Inflammatory macrophage treated with lipopolysaccharide for 1 hour (primary cell): ENCODE measurements at regions not wholly inside any gene's neighbourhood (a gene's known extent, or its start where the extent isn't known, plus 50 kb on each side); places are given as distances from the start of the nearest gene placed in this dataset.

Source experiments
- DNase-seq, 2 donors: peaks; one replicate each; pipeline ENCODE4 v3.0.0-alpha.2; 2020 to 2022

- DNase-seq, result no peak
These were observed 88.5 kb upstream of the HIVEP1 start for GRCh38 chr6:11923621-11924020.

GRCh38 chr6:11922901-11923300 lies 89.2 kb upstream of the HIVEP1 start:
- DNase-seq, result no peak

- no peak for DNase-seq
These were observed 90.4 kb upstream of the HIVEP1 start for GRCh38 chr6:11921751-11922150.

GRCh38 chr6:11921017-11921438 lies 91.1 kb upstream of the HIVEP1 start:
- no peak for DNase-seq

GRCh38 chr6:11920566-11920965 lies 91.5 kb upstream of the HIVEP1 start:
- DNase-seq, result no peak

- no peak for DNase-seq
These were observed 92.2 kb upstream of the HIVEP1 start for GRCh38 chr6:11919771-11920440.

GRCh38 chr6:11918739-11919605 lies 93.1 kb upstream of the HIVEP1 start:
- no peak for DNase-seq

- DNase-seq, result no peak
These were observed 94.0 kb upstream of the HIVEP1 start for GRCh38 chr6:11917951-11918738.

GRCh38 chr6:11912420-11912819 lies 99.7 kb upstream of the HIVEP1 start:
- DNase-seq, result peak; percentile 12 to 30

- peak; percentile 38 to 49 for DNase-seq
These were observed 100.6 kb upstream of the HIVEP1 start for GRCh38 chr6:11911538-11911937.

GRCh38 chr6:11909696-11910132 lies 102.4 kb upstream of the HIVEP1 start:
- no peak for DNase-seq

GRCh38 chr6:11908436-11909105 lies 103.5 kb upstream of the HIVEP1 start:
- no peak for DNase-seq

GRCh38 chr6:11903645-11904044 lies 108.5 kb upstream of the HIVEP1 start:
- no peak for DNase-seq

- DNase-seq, result no peak
These were observed 109.6 kb upstream of the HIVEP1 start for GRCh38 chr6:11902527-11902926.

GRCh38 chr6:11900662-11901598 lies 111.2 kb upstream of the HIVEP1 start:
- no peak for DNase-seq

GRCh38 chr6:11899645-11900044 lies 112.5 kb upstream of the HIVEP1 start:
- DNase-seq, result no peak

- DNase-seq, result no peak
These were observed 115.6 kb upstream of the ADTRP start for GRCh38 chr6:11894212-11894611.

GRCh38 chr6:11891547-11891946 lies 112.9 kb upstream of the ADTRP start:
- DNase-seq, result no peak

- no peak for DNase-seq
These were observed 112.2 kb upstream of the ADTRP start for GRCh38 chr6:11890849-11891248.

GRCh38 chr6:11890209-11890608 lies 111.6 kb upstream of the ADTRP start:
- no peak for DNase-seq

- DNase-seq, result no peak
These were observed 111.0 kb upstream of the ADTRP start for GRCh38 chr6:11889572-11889971.

- no peak for DNase-seq
These were observed 110.1 kb upstream of the ADTRP start for GRCh38 chr6:11888727-11889126.
